ENCODE measurements at regions not wholly inside any gene's neighbourhood (a gene's known extent, or its start where the extent isn't known, plus 50 kb on each side); places are given as distances from the start of the nearest gene placed in this dataset.

DNA sequence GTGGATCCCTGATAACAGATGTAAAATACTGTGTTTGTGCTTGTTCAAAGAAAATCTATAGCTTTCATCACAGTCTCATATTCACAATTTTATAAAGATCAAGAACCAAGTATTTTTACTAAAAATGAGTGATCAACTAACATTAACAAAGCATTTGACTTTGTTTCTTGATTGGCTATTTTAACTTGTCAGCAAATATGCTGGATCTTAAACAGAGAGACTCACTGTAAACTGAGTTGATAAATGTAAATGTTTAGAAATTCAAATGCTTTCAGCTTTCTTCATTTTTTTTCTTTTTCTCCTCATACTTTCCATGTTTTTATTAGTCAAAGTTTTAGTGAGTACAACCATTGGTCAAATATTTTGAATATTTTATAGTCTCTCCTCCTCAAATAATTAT is 923.0 kb upstream of the NR2F2 start:
- H3K4me3 ChIP-seq (ENCODE audit: low read length): no peak overlapping the region

DNA sequence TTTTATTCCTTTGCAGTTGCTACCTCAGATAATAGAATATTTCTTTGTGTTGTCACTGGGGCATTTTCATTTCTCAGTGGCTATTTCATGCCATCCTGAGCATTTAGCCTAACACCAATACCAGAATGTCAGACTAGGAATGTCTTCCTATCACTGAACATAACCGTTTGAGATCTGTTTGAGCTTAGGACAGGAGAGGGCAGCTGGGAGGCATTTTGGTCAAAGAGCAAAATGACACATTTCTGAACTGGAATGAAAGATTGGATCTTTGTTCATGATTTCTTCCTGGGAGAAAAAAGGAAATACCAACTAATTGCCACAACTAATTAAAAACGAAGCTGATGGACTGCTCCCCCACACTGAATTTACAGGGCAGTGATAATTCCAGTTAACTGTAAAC is 921.3 kb upstream of the NR2F2 start:
- Histone ChIP-seq H3K36me3 (ENCODE audit: control insufficient read depth, insufficient read depth, low read length) (no peaks in the 10 kb centered on the region), H3K4me1 (ENCODE audit: control insufficient read depth, insufficient read depth, low read length) (no peaks in the 10 kb centered on the region), H3K27me3 (ENCODE audit: control insufficient read depth, insufficient read depth, low read length) (no peaks in the 10 kb centered on the region), H3K9me3 (ENCODE audit: control insufficient read depth, low read length) (no peaks in the 10 kb centered on the region), H3K9ac (ENCODE audit: low read length) (no peak overlapping the region), H3K4me3 (ENCODE audit: low read length) (no peak overlapping the region)

More for the DNA sequence above, 923.0 kb upstream of the NR2F2 start:
- H3K4me1 ChIP-seq (ENCODE audit: control insufficient read depth, insufficient read depth, low read length): no peaks in the 10 kb centered on the region
- H3K27me3 ChIP-seq (ENCODE audit: control insufficient read depth, insufficient read depth, low read length): no peaks in the 10 kb centered on the region
- H3K9ac ChIP-seq (ENCODE audit: low read length): no peak overlapping the region
- H3K36me3 ChIP-seq (ENCODE audit: control insufficient read depth, insufficient read depth, low read length): no peaks in the 10 kb centered on the region
- no peaks in the 10 kb centered on the region for H3K9me3 ChIP-seq (ENCODE audit: control insufficient read depth, low read length)

DNA sequence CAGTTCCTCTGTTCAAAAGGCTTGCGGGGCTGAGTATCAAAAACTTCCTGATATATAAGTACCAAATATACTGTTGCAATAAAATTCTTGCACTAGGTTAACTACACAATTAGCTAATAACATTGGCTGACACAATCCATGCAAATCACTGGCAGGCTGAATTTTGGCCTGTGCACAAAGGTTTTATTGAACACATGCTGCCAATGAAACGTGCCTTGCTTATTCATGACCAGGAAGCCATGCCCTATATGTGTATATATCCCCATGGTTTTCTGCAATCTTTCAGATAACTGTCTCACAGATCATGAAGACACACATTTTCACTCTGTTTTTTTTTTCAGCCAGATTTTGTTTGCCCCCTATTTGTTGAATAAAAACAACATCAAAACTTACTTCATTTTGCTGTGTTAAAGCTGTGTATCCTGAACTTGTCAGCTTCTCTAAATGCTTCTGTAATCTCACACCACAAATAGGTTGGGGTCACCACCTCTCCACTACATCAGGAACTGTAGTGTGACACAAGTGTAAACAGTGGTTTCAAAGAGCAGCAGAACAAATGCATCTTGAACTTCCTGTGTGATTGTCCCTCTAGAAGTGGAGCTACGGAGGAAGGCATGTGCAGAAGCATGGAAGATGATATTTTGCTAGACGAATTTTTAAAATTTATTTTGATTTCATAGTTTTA is 920.7 kb upstream of the NR2F2 start:
- H3K36me3 ChIP-seq (ENCODE audit: control insufficient read depth, insufficient read depth, low read length): no peaks in the 10 kb centered on the region
- H3K9me3 ChIP-seq (ENCODE audit: control insufficient read depth, low read length): no peaks in the 10 kb centered on the region
- H3K27me3 ChIP-seq (ENCODE audit: control insufficient read depth, insufficient read depth, low read length): no peaks in the 10 kb centered on the region
- no peak overlapping the region for H3K9ac ChIP-seq (ENCODE audit: low read length)
- no peaks in the 10 kb centered on the region for H3K4me1 ChIP-seq (ENCODE audit: control insufficient read depth, insufficient read depth, low read length)
- H3K4me3 ChIP-seq (ENCODE audit: low read length): no peak overlapping the region

DNA sequence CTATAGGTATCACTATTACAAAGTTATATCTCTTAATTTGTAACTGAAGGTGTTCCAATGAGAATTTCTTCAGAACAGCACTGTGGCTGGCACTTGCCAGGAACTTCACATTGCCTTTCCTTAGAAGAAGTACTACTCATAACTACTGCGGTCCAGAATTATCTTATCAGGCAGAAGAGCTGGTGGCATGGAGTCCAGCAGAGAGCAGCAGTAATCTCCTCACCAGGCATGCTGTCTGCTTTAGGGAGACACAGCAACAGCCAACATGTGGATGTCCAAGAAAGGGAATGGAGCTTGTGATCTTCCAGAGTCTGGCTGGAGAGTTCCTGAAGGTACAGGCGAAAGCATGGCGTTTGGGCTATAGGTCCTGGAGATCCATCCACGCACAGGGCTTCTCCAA is 919.7 kb upstream of the NR2F2 start:
- Histone ChIP-seq H3K4me3 (ENCODE audit: low read length) (no peak overlapping the region), H3K27me3 (ENCODE audit: control insufficient read depth, insufficient read depth, low read length) (no peaks in the 10 kb centered on the region), H3K9me3 (ENCODE audit: control insufficient read depth, low read length) (no peaks in the 10 kb centered on the region), H3K36me3 (ENCODE audit: control insufficient read depth, insufficient read depth, low read length) (no peaks in the 10 kb centered on the region), H3K9ac (ENCODE audit: low read length) (no peak overlapping the region), H3K4me1 (ENCODE audit: control insufficient read depth, insufficient read depth, low read length) (no peaks in the 10 kb centered on the region)

DNA sequence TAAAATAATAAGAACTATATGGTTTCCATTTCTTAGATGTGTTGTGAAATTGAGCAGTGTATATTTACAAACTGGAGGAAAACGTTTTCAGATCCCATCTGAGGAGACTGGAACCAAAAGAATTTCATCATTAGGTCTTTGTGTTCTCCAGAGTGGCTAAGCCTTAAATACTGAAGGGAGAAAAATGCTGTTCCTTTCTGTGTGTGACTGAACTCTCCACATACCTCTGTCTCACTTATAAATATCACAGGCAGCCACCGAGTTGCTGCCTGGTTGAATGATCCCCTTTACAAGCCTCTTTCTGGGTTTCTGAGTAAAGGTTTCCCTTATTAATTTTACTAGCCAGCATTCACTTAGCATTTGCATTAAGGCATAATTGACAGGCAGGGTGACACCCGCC is 913.9 kb upstream of the NR2F2 start:
- no peaks in the 10 kb centered on the region for H3K9me3 ChIP-seq (ENCODE audit: control insufficient read depth, low read length)
- H3K36me3 ChIP-seq (ENCODE audit: control insufficient read depth, insufficient read depth, low read length): no peaks in the 10 kb centered on the region
- no peaks in the 10 kb centered on the region for H3K27me3 ChIP-seq (ENCODE audit: control insufficient read depth, insufficient read depth, low read length)
- no peaks in the 10 kb centered on the region for H3K4me1 ChIP-seq (ENCODE audit: control insufficient read depth, insufficient read depth, low read length)
- H3K4me3 ChIP-seq (ENCODE audit: low read length): no peak overlapping the region
- H3K9ac ChIP-seq (ENCODE audit: low read length): no peak overlapping the region

DNA sequence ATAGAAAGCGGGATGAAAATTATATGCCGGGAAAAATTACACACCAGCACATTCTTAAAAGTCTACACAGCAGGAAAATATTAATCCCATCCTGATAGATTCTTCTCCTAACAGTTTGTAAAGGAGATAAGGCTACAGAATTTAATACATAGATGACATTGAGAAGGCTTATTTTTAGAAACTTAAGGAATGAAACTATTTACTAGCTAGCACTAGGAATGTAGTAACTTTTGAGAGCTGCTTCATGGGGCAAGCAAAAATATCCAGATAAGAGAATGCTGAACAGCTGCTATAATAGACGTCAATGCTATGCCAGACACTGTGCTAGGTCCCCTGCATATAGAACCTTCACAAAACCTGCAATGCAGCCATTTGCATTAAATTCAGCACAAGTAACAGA is 912.7 kb upstream of the NR2F2 start:
- Histone ChIP-seq H3K4me1 (ENCODE audit: control insufficient read depth, insufficient read depth, low read length) (no peaks in the 10 kb centered on the region), H3K36me3 (ENCODE audit: control insufficient read depth, insufficient read depth, low read length) (no peaks in the 10 kb centered on the region), H3K4me3 (ENCODE audit: low read length) (no peak overlapping the region), H3K9ac (ENCODE audit: low read length) (no peak overlapping the region), H3K27me3 (ENCODE audit: control insufficient read depth, insufficient read depth, low read length) (no peaks in the 10 kb centered on the region), H3K9me3 (ENCODE audit: control insufficient read depth, low read length) (no peaks in the 10 kb centered on the region)

DNA sequence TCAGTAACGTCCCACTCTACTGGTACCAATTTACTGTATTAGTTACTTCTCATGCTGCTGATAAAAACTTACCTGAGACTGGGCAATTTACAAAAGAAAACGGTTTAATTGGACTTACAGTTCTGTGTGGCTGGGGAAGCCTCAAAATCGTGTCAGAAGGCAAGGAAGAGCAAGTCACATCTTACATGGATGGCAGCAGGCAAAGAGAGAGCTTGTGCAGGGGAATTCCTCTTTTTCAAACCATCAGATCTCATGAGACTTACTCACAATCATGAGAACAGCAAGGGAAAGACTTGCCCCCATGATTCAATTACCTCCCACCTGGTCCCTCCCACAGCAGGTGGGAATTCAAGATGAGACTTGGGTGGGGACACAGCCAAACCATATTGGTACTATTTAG is 908.2 kb upstream of the NR2F2 start:
- H3K4me3 ChIP-seq (ENCODE audit: low read length): no peak overlapping the region
- H3K9ac ChIP-seq (ENCODE audit: low read length): no peak overlapping the region

DNA sequence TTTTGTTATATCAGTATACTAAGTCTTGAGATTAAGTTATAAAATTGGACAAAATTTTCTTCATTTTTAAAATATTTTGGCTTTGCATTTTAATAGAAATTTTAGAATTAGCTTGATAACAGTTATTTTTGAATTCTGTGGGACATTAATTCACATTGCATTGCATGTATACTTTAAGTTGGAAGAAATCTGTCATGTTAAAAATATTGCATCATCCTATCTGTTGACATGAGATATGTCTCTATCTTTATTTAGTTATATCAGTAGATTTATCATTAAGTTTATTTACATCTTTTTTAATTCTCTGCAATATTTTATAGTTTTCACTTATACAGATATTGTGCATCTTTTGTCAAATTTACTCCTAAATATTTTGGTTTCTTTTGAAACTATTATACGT is 904.6 kb upstream of the NR2F2 start:
- H3K36me3 ChIP-seq (ENCODE audit: control insufficient read depth, insufficient read depth, low read length): no peaks in the 10 kb centered on the region
- no peaks in the 10 kb centered on the region for H3K9me3 ChIP-seq (ENCODE audit: control insufficient read depth, low read length)
- no peaks in the 10 kb centered on the region for H3K4me1 ChIP-seq (ENCODE audit: control insufficient read depth, insufficient read depth, low read length)
- H3K27me3 ChIP-seq (ENCODE audit: control insufficient read depth, insufficient read depth, low read length): no peaks in the 10 kb centered on the region
- no peak overlapping the region for H3K9ac ChIP-seq (ENCODE audit: low read length)
- no peak overlapping the region for H3K4me3 ChIP-seq (ENCODE audit: low read length)

More for the DNA sequence above, 908.2 kb upstream of the NR2F2 start:
- H3K9me3 ChIP-seq (ENCODE audit: control insufficient read depth, low read length): no peaks in the 10 kb centered on the region
- no peaks in the 10 kb centered on the region for H3K4me1 ChIP-seq (ENCODE audit: control insufficient read depth, insufficient read depth, low read length)
- no peaks in the 10 kb centered on the region for H3K27me3 ChIP-seq (ENCODE audit: control insufficient read depth, insufficient read depth, low read length)
- no peaks in the 10 kb centered on the region for H3K36me3 ChIP-seq (ENCODE audit: control insufficient read depth, insufficient read depth, low read length)

DNA sequence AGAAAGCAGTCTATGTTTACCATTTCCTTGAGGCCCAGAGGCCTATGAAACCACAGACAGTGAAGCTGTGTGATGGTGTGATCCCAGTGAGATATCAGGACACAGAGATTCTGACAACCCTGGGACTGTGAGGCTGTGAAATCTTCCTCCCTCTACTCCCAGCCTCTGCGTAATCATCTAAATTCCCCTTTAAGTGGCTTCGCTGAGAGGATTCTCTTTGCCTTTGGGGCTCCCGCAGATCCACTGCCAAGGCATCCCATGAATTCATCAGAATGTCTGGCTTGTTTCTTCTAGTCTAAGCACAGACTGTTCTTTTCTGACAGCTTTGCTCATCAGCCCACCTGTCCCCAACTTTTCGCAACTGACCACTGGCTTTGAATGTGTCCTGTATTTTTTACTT is 901.2 kb upstream of the NR2F2 start:
- no peaks in the 10 kb centered on the region for H3K4me1 ChIP-seq (ENCODE audit: control insufficient read depth, insufficient read depth, low read length)
- H3K36me3 ChIP-seq (ENCODE audit: control insufficient read depth, insufficient read depth, low read length): no peaks in the 10 kb centered on the region
- no peak overlapping the region for H3K4me3 ChIP-seq (ENCODE audit: low read length)
- no peaks in the 10 kb centered on the region for H3K9me3 ChIP-seq (ENCODE audit: control insufficient read depth, low read length)
- H3K9ac ChIP-seq (ENCODE audit: low read length): no peak overlapping the region
- no peaks in the 10 kb centered on the region for H3K27me3 ChIP-seq (ENCODE audit: control insufficient read depth, insufficient read depth, low read length)

DNA sequence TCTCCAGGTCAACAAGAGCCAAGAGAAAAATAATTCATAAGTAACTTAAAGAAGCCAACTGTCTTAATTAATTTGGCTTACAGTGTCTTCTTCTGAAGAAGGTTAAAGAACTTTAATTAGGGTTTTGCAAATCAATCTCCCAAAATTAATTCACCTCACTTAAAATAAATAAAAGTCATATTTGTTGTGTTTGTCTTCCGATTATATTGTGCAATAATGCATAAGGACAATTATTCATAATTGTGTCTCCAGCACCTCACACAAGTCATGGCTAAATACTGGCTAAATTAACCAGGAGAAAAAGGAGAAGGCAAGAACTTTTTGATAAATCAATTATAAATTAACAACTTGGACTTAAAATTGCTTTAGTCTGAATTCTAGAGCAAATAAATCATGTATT is 899.0 kb upstream of the NR2F2 start:
- Histone ChIP-seq H3K27me3 (ENCODE audit: control insufficient read depth, insufficient read depth, low read length) (no peaks in the 10 kb centered on the region), H3K4me3 (ENCODE audit: low read length) (no peak overlapping the region), H3K9ac (ENCODE audit: low read length) (no peak overlapping the region), H3K9me3 (ENCODE audit: control insufficient read depth, low read length) (no peaks in the 10 kb centered on the region), H3K36me3 (ENCODE audit: control insufficient read depth, insufficient read depth, low read length) (no peaks in the 10 kb centered on the region), H3K4me1 (ENCODE audit: control insufficient read depth, insufficient read depth, low read length) (no peaks in the 10 kb centered on the region)

DNA sequence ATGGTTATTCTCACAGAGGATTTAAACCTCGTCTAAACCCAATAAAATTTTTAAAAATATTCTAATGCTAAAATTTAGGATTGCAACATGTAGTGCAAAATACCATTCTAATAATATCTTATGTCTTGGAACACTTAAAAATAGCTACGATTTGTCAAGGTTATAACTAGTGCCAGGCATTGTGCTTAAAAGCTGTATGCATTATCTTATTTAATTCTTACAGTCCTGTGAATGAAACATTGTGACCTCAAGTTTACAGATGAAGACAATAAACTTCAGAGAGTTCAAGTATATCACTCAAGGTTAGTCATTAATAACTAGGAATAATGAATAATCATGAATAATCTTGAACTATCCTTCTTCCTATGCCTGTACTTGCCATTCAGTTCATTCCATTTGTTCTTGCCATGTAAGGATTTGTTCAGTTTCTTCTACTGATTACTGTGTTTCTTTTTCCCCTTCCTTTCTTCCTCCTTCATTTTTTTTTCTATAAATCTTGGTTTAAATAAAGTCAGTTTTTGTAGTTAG is 897.6 kb upstream of the NR2F2 start:
- Histone ChIP-seq H3K36me3 (ENCODE audit: control insufficient read depth, insufficient read depth, low read length) (no peaks in the 10 kb centered on the region), H3K4me3 (ENCODE audit: low read length) (no peak overlapping the region), H3K4me1 (ENCODE audit: control insufficient read depth, insufficient read depth, low read length) (no peaks in the 10 kb centered on the region), H3K9ac (ENCODE audit: low read length) (no peak overlapping the region), H3K27me3 (ENCODE audit: control insufficient read depth, insufficient read depth, low read length) (no peaks in the 10 kb centered on the region), H3K9me3 (ENCODE audit: control insufficient read depth, low read length) (no peaks in the 10 kb centered on the region)

DNA sequence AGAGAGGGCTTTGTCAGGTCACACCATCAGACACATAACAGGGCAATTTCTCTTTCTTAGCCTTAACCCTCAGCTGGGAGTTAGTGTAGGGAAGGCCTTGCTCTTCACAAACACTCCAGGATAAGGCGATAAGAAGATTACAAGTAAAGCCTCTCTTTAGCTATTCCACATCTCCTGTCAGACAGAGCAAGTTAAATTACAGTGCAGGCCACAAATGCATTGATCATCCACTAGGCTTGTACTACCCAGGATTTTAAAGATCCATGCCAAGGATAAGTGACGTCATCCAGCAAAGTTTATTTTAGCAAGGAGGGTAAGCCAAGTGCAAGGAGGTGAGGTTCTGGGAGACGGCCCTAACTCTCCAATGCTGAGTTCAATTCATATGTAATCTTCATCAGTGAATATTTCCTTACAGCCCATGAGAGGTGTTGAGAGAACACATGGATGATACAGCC is 890.6 kb upstream of the NR2F2 start:
- Histone ChIP-seq H3K4me3 (ENCODE audit: low read length) (no peak overlapping the region), H3K36me3 (ENCODE audit: control insufficient read depth, insufficient read depth, low read length) (no peaks in the 10 kb centered on the region), H3K9ac (ENCODE audit: low read length) (no peak overlapping the region), H3K27me3 (ENCODE audit: control insufficient read depth, insufficient read depth, low read length) (no peaks in the 10 kb centered on the region), H3K4me1 (ENCODE audit: control insufficient read depth, insufficient read depth, low read length) (no peaks in the 10 kb centered on the region), H3K9me3 (ENCODE audit: control insufficient read depth, low read length) (no peaks in the 10 kb centered on the region)

DNA sequence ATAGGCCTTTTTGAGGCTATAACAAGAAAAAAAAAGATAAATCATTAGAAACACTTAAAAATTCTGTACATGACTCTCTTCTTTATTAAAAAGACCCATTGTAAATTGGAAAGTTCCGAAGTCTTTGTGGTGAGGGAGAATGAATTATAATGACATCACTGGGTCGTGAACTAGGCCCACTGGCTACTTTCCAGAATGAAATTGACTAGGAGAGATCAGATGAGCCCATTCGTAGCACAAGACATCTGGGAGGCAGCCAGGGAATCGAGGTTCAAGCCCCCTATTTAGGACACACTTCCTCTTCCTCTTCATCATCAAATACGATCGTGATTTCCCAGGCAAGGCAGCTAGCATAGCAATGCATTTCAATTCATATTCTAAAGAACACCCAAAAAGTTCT is 889.8 kb upstream of the NR2F2 start:
- Histone ChIP-seq H3K4me3 (ENCODE audit: low read length) (no peak overlapping the region), H3K9ac (ENCODE audit: low read length) (no peak overlapping the region), H3K36me3 (ENCODE audit: control insufficient read depth, insufficient read depth, low read length) (no peaks in the 10 kb centered on the region), H3K9me3 (ENCODE audit: control insufficient read depth, low read length) (no peaks in the 10 kb centered on the region), H3K27me3 (ENCODE audit: control insufficient read depth, insufficient read depth, low read length) (no peaks in the 10 kb centered on the region), H3K4me1 (ENCODE audit: control insufficient read depth, insufficient read depth, low read length) (no peaks in the 10 kb centered on the region)

Measured in mucosa of stomach (tissue), 1 donor.